Left lobe of liver (tissue), 2 donors: ENCODE measurements at regions not wholly inside any gene's neighbourhood (a gene's known extent, or its start where the extent isn't known, plus 50 kb on each side); places are given as distances from the start of the nearest gene placed in this dataset.

Source experiments
- ATAC-seq: fragments of 200-7000 bp; cut with Tn5 transposase; one replicate; pipeline ENCODE4 v1.9.1; 2020; ENCODE audit warnings: mild to moderate bottlenecking, moderate library complexity
- DNase-seq: peaks from one replicate; pipeline ENCODE4 v3.0.0-alpha.2; 2020; ENCODE audit warnings: low spot score
- donor health status: DM: no; HTN: no; CAD: no; lungs with moderate emphysema.
- donor health status: DM: no; HTN: yes; CAD: no.

GRCh38 chr18:24662412-24662821 is 202.0 kb downstream of the HRH4 start:
- ATAC-seq (no peak), DNase-seq (no peak)

GRCh38 chr18:24663026-24663425 is 202.6 kb downstream of the HRH4 start:
- DNase-seq, result no peak
- ATAC-seq, result no peak

GRCh38 chr18:24669015-24669414 is 208.6 kb downstream of the HRH4 start:
- DNase-seq, result no peak
- ATAC-seq, result no peak

- no peak for ATAC-seq
These were observed 209.1 kb downstream of the HRH4 start for GRCh38 chr18:24669502-24669901.

GRCh38 chr18:24672165-24672941 is 211.9 kb downstream of the HRH4 start:
- DNase-seq (no peak), ATAC-seq (no peak)

More at GRCh38 chr18:24669502-24669901, 209.1 kb downstream of the HRH4 start:
- DNase-seq, result no peak

- ATAC-seq (no peak), DNase-seq (no peak)
These were observed 213.8 kb downstream of the HRH4 start for GRCh38 chr18:24674200-24674599.

- DNase-seq (no peak), ATAC-seq (no peak)
These were observed 214.2 kb downstream of the HRH4 start for GRCh38 chr18:24674605-24675004.

- no peak for ATAC-seq
- no peak for DNase-seq
These were observed 216.6 kb downstream of the HRH4 start for GRCh38 chr18:24677011-24677410.

- ATAC-seq (no peak), DNase-seq (no peak)
These were observed 217.7 kb downstream of the HRH4 start for GRCh38 chr18:24678107-24678506.

- ATAC-seq (no peak), DNase-seq (no peak)
These were observed 218.2 kb downstream of the HRH4 start for GRCh38 chr18:24678626-24679025.

- DNase-seq, result no peak
- ATAC-seq, result no peak
These were observed 218.6 kb downstream of the HRH4 start for GRCh38 chr18:24679062-24679461.

GRCh38 chr18:24683925-24684324 is 223.5 kb downstream of the HRH4 start:
- DNase-seq, result no peak
- ATAC-seq, result no peak

GRCh38 chr18:24685254-24685959 is 225.0 kb downstream of the HRH4 start:
- ATAC-seq, result no peak
- DNase-seq, result no peak

GRCh38 chr18:24695168-24695567 is 234.7 kb downstream of the HRH4 start:
- DNase-seq, result no peak

GRCh38 chr18:24702001-24702515 is 241.6 kb downstream of the HRH4 start:
- DNase-seq (no peak), ATAC-seq (no peak)

More at GRCh38 chr18:24695168-24695567, 234.7 kb downstream of the HRH4 start:
- ATAC-seq, result no peak

GRCh38 chr18:24703316-24703715 is 242.9 kb downstream of the HRH4 start:
- no peak for DNase-seq
- no peak for ATAC-seq

- ATAC-seq (no peak), DNase-seq (no peak)
These were observed 244.7 kb downstream of the HRH4 start for GRCh38 chr18:24704946-24705630.

GRCh38 chr18:24710474-24710873 is 250.0 kb downstream of the HRH4 start:
- no peak for ATAC-seq
- no peak for DNase-seq

- DNase-seq (no peak), ATAC-seq (no peak)
These were observed 259.4 kb downstream of the HRH4 start for GRCh38 chr18:24719791-24720190.

GRCh38 chr18:24721388-24721787 is 261.0 kb downstream of the HRH4 start:
- no peak for DNase-seq
- no peak for ATAC-seq

GRCh38 chr18:24725644-24726415 is 265.4 kb downstream of the HRH4 start:
- ATAC-seq (no peak), DNase-seq (no peak)
